HG03280 (cell line): ENCODE measurements at regions not wholly inside any gene's neighbourhood (a gene's known extent, or its start where the extent isn't known, plus 50 kb on each side); places are given as distances from the start of the nearest gene placed in this dataset.
"Not testable (repeated sequence)": the region's sequence is repeated elsewhere in the genome, so short reads cannot be mapped to it uniquely, and the experiment has no call there.

Experiments used
- ATAC-seq: cut with Tn5 transposase; IDR thresholded peaks from one replicate; pipeline ENCODE4 v1.9.1; 2021; ENCODE audit warnings: mild to moderate bottlenecking, moderate library complexity; ENCODE audit not compliant: unreplicated experiment

- no peak for ATAC-seq
These were observed 380.5 kb upstream of the AUTS2 start for GRCh38 chr7:69217516-69218350.

GRCh38 chr7:69218576-69218975, 379.7 kb upstream of the AUTS2 start:
- no peak for ATAC-seq

GRCh38 chr7:69219381-69219780, 378.9 kb upstream of the AUTS2 start:
- no peak for ATAC-seq

GRCh38 chr7:69225259-69225943, 372.9 kb upstream of the AUTS2 start:
- no peak for ATAC-seq

GRCh38 chr7:69228212-69228811, 370.0 kb upstream of the AUTS2 start:
- no peak for ATAC-seq

GRCh38 chr7:69232445-69233376, 365.6 kb upstream of the AUTS2 start:
- ATAC-seq: no peak

- ATAC-seq: no peak
These were observed 360.7 kb upstream of the AUTS2 start for GRCh38 chr7:69237541-69237940.

- ATAC-seq: no peak
These were observed 355.3 kb upstream of the AUTS2 start for GRCh38 chr7:69243016-69243415.

GRCh38 chr7:69244701-69245100, 353.6 kb upstream of the AUTS2 start:
- no peak for ATAC-seq

- no peak for ATAC-seq
These were observed 352.6 kb upstream of the AUTS2 start for GRCh38 chr7:69245646-69246045.

GRCh38 chr7:69246758-69247157, 351.5 kb upstream of the AUTS2 start:
- ATAC-seq: no peak

- ATAC-seq: not testable (repeated sequence)
These were observed 349.9 kb upstream of the AUTS2 start for GRCh38 chr7:69248382-69248828.

- no peak for ATAC-seq
These were observed 347.3 kb upstream of the AUTS2 start for GRCh38 chr7:69250958-69251357.

GRCh38 chr7:69254643-69255042, 343.6 kb upstream of the AUTS2 start:
- no peak for ATAC-seq

- no peak for ATAC-seq
These were observed 341.6 kb upstream of the AUTS2 start for GRCh38 chr7:69256634-69257081.

GRCh38 chr7:69257592-69257991, 340.7 kb upstream of the AUTS2 start:
- ATAC-seq: no peak

- ATAC-seq: no peak
These were observed 338.8 kb upstream of the AUTS2 start for GRCh38 chr7:69259445-69259844.

- ATAC-seq: no peak
These were observed 338.3 kb upstream of the AUTS2 start for GRCh38 chr7:69260023-69260422.

GRCh38 chr7:69263550-69263949, 334.7 kb upstream of the AUTS2 start:
- no peak for ATAC-seq

- ATAC-seq: no peak
These were observed 328.5 kb upstream of the AUTS2 start for GRCh38 chr7:69269806-69270205.

GRCh38 chr7:69272101-69272500, 326.2 kb upstream of the AUTS2 start:
- no peak for ATAC-seq
